Spinal cord (tissue), 9 donors: ENCODE measurements at regions not wholly inside any gene's neighbourhood (a gene's known extent, or its start where the extent isn't known, plus 50 kb on each side); places are given as distances from the start of the nearest gene placed in this dataset.
A peak's percentile ranks its signal among the peaks of the same experiment; 100 is the strongest.

ENCODE experiments used
- DNase-seq, 6 donors: peaks; one replicate each; pipeline versions ENCODE4 v3.0.0 to v3.0.0-alpha.2; 2013 to 2015; ENCODE audit warnings: low spot score in 6 of 6, low read depth in 4 of 6
- H3K27ac ChIP-seq: one replicate; pipeline ENCODE4 v1.5.1; 2013; ENCODE audit warnings: low read depth, low read length, control low read depth
- H3K27me3 ChIP-seq: one replicate; pipeline ENCODE4 v1.6.1; 2013; ENCODE audit warnings: low read length; ENCODE audit not compliant: control insufficient read depth, insufficient read depth
- H3K36me3 ChIP-seq: one replicate; pipeline ENCODE4 v1.6.1; 2013; ENCODE audit warnings: low read length; ENCODE audit not compliant: control insufficient read depth, insufficient read depth
- H3K4me1 ChIP-seq: one replicate; pipeline ENCODE4 v1.6.1; 2013; ENCODE audit warnings: low read length; ENCODE audit not compliant: control insufficient read depth, insufficient read depth
- H3K4me3 ChIP-seq: one replicate; pipeline ENCODE4 v1.5.1; 2013; ENCODE audit warnings: low read depth, low read length, control low read depth
- H3K9me3 ChIP-seq: one replicate; pipeline ENCODE4 v1.6.1; 2013; ENCODE audit warnings: low read length; ENCODE audit not compliant: control insufficient read depth, insufficient read depth
- WGBS: methylation state at CpG from one replicate; pipeline ENCODE4 v1.1.5; 2013; ENCODE audit warnings: missing lambda C conversion rate; ENCODE audit not compliant: insufficient coverage; 5-methylcytosine and 5-hydroxymethylcytosine counted together
- donor health status: healthy.

DNA sequence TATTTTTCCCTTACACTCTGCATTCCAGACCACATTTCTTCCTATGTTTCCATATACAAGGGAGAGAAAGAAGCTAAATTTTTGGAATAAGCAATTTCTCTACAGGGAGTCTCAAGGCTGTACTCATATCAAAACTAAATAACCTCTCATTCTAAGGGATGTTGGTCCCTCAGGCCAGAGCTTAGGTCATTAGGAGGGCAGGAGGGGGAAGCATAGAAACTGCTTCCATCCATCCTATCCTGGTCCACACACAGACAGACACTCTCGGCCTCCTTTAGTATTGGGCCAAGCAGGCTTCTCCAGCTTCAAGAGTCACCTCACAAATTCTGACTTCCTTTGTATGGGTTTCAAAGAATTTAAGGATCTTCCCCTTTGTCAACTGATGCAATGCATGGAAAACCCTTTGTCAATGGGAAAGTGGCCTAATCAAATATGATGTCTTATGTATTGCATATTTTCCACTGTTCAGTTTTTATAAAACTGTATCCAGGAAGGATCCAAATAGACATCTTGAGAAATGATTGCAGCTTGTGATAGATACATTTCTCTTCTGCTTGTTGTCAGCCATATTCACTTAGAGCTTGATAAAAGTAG is 140.7 kb upstream of the RARB start:
- Histone ChIP-seq H3K27ac (no peak overlapping the region), H3K9me3 (no peaks in the 10 kb centered on the region), H3K27me3 (no peaks in the 10 kb centered on the region), H3K36me3 (no peaks in the 10 kb centered on the region), H3K4me1 (no peaks in the 10 kb centered on the region), H3K4me3 (no peak overlapping the region)
- no CpG with 5 or more reads among the region's 1 CpG for WGBS
- DNase-seq, result no peak

DNA sequence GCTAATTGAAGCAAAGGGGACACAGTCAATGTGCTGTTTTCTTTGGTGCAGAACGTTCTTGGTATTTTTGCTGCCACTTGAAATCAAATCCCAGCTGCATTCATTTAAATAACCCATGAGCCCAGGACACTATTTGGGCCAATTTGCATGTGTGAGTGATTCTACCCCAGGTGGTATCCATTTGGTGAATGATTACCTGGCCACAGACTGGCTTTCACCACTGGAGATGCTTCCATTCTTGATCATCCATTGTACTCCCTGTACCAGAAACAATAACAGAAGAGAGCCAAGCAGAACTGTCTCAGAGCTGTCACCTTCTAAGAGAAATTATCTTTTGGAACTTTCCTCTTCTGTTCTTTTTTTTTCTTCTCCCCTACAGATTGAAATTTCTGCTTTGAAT is 139.7 kb upstream of the RARB start:
- no peaks in the 10 kb centered on the region for H3K4me1 ChIP-seq

DNA sequence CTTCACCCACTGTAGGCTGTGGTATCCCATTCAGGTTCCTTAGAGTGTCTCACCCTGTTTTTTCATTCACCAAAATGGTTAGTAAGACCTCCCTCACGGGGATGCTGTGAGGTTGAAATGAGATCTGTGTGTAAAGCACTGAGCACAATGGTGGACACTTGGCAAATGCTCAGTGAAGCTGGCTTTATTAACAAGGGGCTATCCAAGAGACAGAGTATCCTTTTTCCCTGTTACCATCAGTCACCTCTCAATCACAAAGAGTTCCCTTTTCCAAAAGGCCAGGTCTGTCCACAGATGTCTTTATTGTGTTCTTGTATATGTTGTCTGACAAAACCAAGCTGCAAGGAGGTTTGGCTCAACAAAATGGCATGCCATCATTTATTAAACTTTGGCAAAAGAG is 138.9 kb upstream of the RARB start:
- H3K27me3 ChIP-seq, result no peaks in the 10 kb centered on the region
- WGBS, result no CpG with 5 or more reads among the region's 1 CpG
- no peak overlapping the region for H3K4me3 ChIP-seq
- no peak overlapping the region for H3K27ac ChIP-seq
- no peaks in the 10 kb centered on the region for H3K4me1 ChIP-seq
- peak in 4 of 6 donors; percentile 48 to 81 (median 64) for DNase-seq
- no peaks in the 10 kb centered on the region for H3K9me3 ChIP-seq
- H3K36me3 ChIP-seq, result no peaks in the 10 kb centered on the region

More for the DNA sequence above, 139.7 kb upstream of the RARB start:
- Histone ChIP-seq H3K27ac (no peak overlapping the region), H3K36me3 (no peaks in the 10 kb centered on the region), H3K9me3 (no peaks in the 10 kb centered on the region), H3K4me3 (no peak overlapping the region), H3K27me3 (no peaks in the 10 kb centered on the region)
- no peak for DNase-seq
- no CpG with 5 or more reads among the region's 1 CpG for WGBS

DNA sequence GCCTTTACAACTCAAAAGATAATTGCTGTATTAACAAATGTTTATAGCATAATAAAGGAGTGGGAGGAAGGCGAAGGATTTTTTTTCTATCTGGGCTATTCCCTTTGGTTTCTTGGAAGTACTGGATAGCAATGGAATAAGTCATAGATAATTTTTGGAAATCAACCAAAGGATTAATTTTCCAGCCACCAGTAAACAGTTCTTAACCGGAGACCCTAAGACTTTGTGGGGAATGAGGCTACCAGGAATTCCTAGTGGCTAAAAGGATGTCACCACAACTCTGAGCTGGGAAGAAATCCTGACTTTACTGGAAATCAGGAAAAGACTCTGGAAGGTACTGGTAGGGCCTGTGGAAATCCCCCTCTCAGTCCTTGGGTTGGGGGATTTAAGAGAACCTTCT is 138.4 kb upstream of the RARB start:
- Histone ChIP-seq H3K9me3 (no peaks in the 10 kb centered on the region), H3K4me3 (no peak overlapping the region), H3K36me3 (no peaks in the 10 kb centered on the region), H3K4me1 (no peaks in the 10 kb centered on the region), H3K27me3 (no peaks in the 10 kb centered on the region), H3K27ac (no peak overlapping the region)
- no peak for DNase-seq
- 80% methylated on average over 1 of the region's 2 CpGs for WGBS

DNA sequence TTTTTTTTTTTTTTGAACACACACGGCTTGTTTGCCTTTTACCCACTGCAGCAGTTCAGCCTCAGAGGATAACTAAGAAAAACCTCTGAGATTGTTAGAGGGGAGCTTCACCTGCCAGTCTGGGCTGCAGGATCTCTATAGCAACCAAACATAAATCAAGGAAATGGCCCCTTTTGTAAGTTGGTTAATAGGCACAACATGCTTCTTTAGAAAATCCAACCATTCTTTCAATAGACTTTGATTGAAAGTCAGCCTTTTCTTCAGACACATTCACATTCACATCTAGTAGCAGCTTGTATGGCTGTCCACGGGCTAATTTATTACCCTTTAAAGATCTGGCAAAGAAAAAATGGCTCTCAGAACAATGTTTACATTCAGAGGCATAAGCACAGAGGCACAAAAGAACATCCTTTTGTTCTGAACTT is 136.6 kb upstream of the RARB start:
- peak in 5 of 6 donors; percentile 60 to 94 (median 78) for DNase-seq
- Histone ChIP-seq H3K9me3 (no peaks in the 10 kb centered on the region), H3K27me3 (no peaks in the 10 kb centered on the region), H3K36me3 (no peaks in the 10 kb centered on the region), H3K4me3 (no peak overlapping the region), H3K4me1 (no peaks in the 10 kb centered on the region), H3K27ac (peak overlapping the region; percentile 8)
- 0% methylated on average over 1 of the region's 2 CpGs for WGBS

DNA sequence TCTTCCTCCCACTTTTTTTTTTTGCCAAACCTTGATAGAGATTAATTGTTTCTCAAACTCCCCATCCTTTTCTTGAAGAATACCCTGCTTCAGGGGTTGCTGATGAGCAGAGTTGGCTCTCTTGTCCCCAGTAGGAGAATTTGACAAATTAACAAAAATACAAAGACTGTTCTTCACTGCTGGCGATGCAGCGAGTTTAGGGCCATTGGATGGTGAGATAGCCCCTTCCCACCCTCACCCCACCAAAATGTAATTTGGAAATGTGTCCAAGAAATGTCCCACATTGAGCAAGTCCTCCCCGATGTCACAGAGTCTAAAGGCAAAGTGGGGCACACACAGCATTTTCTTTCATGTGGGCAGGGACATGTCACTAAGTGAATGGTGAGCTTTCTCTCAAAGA is 136.0 kb upstream of the RARB start:
- no peaks in the 10 kb centered on the region for H3K27me3 ChIP-seq
- H3K4me1 ChIP-seq, result no peaks in the 10 kb centered on the region
- no peaks in the 10 kb centered on the region for H3K9me3 ChIP-seq
- WGBS, result 17% methylated on average over 1 of the region's 3 CpGs
- H3K27ac ChIP-seq, result peak overlapping the region; percentile 8
- no peaks in the 10 kb centered on the region for H3K36me3 ChIP-seq
- peak in 4 of 6 donors; percentile 15 to 76 (median 51) for DNase-seq
- no peak overlapping the region for H3K4me3 ChIP-seq

DNA sequence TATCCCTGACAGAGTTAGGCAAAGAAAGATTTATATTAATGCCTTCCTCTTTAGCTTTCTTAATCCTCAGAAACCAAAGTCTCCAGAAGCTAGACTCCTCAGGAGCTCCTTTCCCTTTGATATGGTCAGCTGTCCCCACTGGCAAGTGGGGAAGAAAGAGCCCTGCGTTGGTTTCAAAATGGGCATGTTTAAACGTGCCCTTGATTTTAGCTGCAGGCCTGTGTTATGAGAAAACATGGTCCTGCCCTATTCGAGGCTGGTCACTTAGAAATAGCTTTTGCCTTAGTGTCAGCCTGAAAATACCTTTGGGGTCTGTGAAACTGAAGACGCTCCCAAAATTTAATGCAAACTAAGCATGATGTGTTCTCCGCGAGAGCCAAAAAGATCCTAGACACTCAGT is 135.5 kb upstream of the RARB start:
- no peak overlapping the region for H3K4me3 ChIP-seq
- H3K9me3 ChIP-seq, result no peaks in the 10 kb centered on the region
- H3K27ac ChIP-seq, result no peak overlapping the region
- no peaks in the 10 kb centered on the region for H3K27me3 ChIP-seq
- no peaks in the 10 kb centered on the region for H3K36me3 ChIP-seq
- 55% methylated on average over 4 of the region's 6 CpGs for WGBS
- H3K4me1 ChIP-seq, result no peaks in the 10 kb centered on the region
- DNase-seq, result no peak

DNA sequence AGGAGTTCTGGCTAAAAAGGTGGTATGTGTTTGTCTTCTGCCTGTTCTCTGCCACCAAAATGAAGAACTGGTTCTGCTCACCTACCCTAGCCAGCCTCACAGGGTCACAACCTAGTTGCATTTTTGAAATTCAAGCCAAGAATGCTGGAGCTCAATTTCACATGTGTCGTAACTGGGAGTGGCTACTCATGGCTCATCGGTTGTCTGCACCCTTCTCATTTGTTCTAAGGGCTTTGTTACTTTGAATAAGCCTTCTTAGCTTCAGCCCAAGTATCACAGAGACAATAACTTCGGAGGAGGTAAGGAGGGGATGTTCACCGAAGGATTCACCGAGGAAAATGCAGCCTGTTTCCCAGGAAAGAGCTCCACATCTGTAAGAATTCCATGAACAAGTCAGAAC is 134.3 kb upstream of the RARB start:
- H3K4me1 ChIP-seq, result no peaks in the 10 kb centered on the region
- H3K9me3 ChIP-seq, result no peaks in the 10 kb centered on the region
- 53% methylated on average over 3 of the region's 5 CpGs for WGBS
- no peak overlapping the region for H3K27ac ChIP-seq
- H3K4me3 ChIP-seq, result no peak overlapping the region
- DNase-seq, result no peak
- no peaks in the 10 kb centered on the region for H3K36me3 ChIP-seq
- peaks cover 3% of the 10 kb centered on the region for H3K27me3 ChIP-seq

DNA sequence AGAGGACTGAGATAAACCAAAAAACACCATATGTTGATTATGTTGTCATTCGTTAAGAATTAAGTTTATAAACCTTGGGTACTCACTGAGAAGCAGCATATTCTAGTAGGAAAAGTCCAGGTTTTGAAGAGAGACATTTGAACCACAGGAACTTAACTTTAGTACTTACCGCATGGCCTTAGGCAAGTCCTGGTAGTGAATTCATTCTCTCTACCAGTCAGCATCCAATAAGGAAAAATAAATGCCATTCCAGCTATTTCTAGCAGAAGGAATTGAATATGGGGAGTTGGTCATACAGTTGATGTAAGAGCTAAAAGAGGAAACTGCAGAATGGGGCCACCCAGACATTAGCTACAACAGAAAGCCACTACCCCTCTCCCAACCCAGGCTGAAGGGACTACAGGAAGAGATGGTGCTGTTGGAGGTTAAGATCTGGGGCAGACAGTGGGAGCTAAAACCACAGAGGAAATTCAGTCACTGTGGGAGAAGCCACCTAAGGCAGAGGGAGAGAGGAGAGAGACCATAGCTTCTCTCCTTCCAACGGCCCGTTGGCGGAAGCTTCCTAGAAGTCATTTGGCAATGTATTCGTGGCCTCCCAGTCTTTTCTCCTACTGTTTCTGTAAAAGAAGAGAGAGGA is 133.8 kb upstream of the RARB start:
- no CpG with 5 or more reads among the region's 6 CpGs for WGBS
- Histone ChIP-seq H3K27ac (no peak overlapping the region), H3K9me3 (no peaks in the 10 kb centered on the region), H3K4me1 (no peaks in the 10 kb centered on the region), H3K27me3 (peaks cover 3% of the 10 kb centered on the region), H3K36me3 (no peaks in the 10 kb centered on the region), H3K4me3 (no peak overlapping the region)
- no peak for DNase-seq
